Panc1 (cell line): ENCODE measurements at regions not wholly inside any gene's neighbourhood (a gene's known extent, or its start where the extent isn't known, plus 50 kb on each side); places are given as distances from the start of the nearest gene placed in this dataset.

Experiments used
- ATAC-seq: fragments of 200-7000 bp; cut with Tn5 transposase; 2 replicates; pipeline ENCODE4 v1.9.1; 2020; ENCODE audit warnings: mild to moderate bottlenecking, moderate library complexity
- BruUV-seq: library from RNA; stranded (reverse); fragments of 400-500 nt; replicated peaks from 2 replicates; lab custom pipeline; 2021; lab: Mats Ljungman, UMichigan
- CTCF ChIA-PET: fragments of 300-600 bp; sonication (Branson Sonifier 250); formaldehyde crosslinking; loops from one replicate; lab custom pipeline; 2022; ENCODE audit warnings: antibody characterized with exemption; lab: Charles Lee
- POLR2A ChIA-PET: fragments of 300-600 bp; sonication (Branson Sonifier 250); formaldehyde crosslinking; loops from one replicate; lab custom pipeline; 2022; ENCODE audit warnings: antibody characterized with exemption; lab: Charles Lee
- DNase-seq: peaks from one replicate; pipeline ENCODE4 v3.0.0-alpha.2; 2010; ENCODE audit warnings: low read depth, low spot score
- H3K27ac ChIP-seq: 2 replicates; pipeline ENCODE4 v1.5.1; 2011; ENCODE audit warnings: mild to moderate bottlenecking, low read length, inconsistent platforms
- H3K27me3 ChIP-seq: fragments of 200-500 bp; sonication (Bioruptor generic); 2 replicates; pipeline ENCODE4 v1.6.0; 2014; ENCODE audit warnings: low read length, inconsistent platforms; ENCODE audit not compliant: control insufficient read depth, insufficient read depth
- H3K36me3 ChIP-seq: fragments of 200-500 bp; sonication (Bioruptor generic); 2 replicates; pipeline ENCODE4 v1.5.1; 2014; ENCODE audit warnings: inconsistent platforms, mild to moderate bottlenecking, low read length, moderate library complexity; ENCODE audit not compliant: control insufficient read depth, insufficient read depth
- H3K4me1 ChIP-seq: 2 replicates; pipeline ENCODE4 v1.5.1; 2011; ENCODE audit warnings: inconsistent platforms, mild to moderate bottlenecking, low read length, moderate library complexity; ENCODE audit not compliant: control insufficient read depth, insufficient read depth
- H3K4me3 ChIP-seq, 2 experiments: 2 replicates each; pipeline ENCODE4 v1.5.1; 2011 to 2012; ENCODE audit warnings: low read depth in 2 of 2, low read length in 2 of 2, mild to moderate bottlenecking in 2 of 2, inconsistent platforms in 1 of 2, moderate library complexity in 1 of 2
- H3K9me3 ChIP-seq: fragments of 200-500 bp; sonication (Bioruptor generic); 2 replicates; pipeline ENCODE4 v1.5.1; 2014; ENCODE audit warnings: low read depth, mild to moderate bottlenecking, inconsistent platforms, low read length, moderate library complexity; ENCODE audit not compliant: control insufficient read depth, insufficient read depth
- POLR2AphosphoS5 ChIP-seq: IDR thresholded peaks from 2 replicates; pipeline ENCODE4 v1.6.1; 2012; ENCODE audit warnings: mild to moderate bottlenecking, low read depth, low read length, moderate library complexity
- SIN3A ChIP-seq: IDR thresholded peaks from 2 replicates; pipeline ENCODE4 v1.6.1; 2012; ENCODE audit warnings: low read depth, mild to moderate bottlenecking, low read length, moderate library complexity, borderline replicate concordance; ENCODE audit not compliant: insufficient read depth
- TCF7L2 ChIP-seq: IDR thresholded peaks from 2 replicates; pipeline ENCODE4 v1.6.1; 2011; ENCODE audit warnings: mild to moderate bottlenecking, low read depth, low read length, inconsistent platforms
- in situ Hi-C: cut with HindIII; loops from 2 replicates; pipeline ENCODE4 v1.10.0; 2016; ENCODE audit warnings: low sequenced_read_pairs, low pct_unique_long_range_greater_than_20kb
- intact Hi-C: fragments of 100-400 bp; cut with micrococcal nuclease; formaldehyde crosslinking; loops from one replicate; pipeline ENCODE4 v1.10.0; 2022; ENCODE audit not compliant: unreplicated experiment
- TF ChIP-seq, protein P1 (sequence below), 2 experiments: IDR thresholded peaks; 2 replicates each; pipeline ENCODE4 v1.6.1; 2011 to 2012; ENCODE audit warnings: low read depth in 2 of 2, control low read depth in 1 of 2, low read length in 1 of 2, mild to moderate bottlenecking in 1 of 2, moderate library complexity in 1 of 2; ENCODE audit not compliant: insufficient read depth in 1 of 2
- TF ChIP-seq, protein P2 (sequence below): fragments of 450-650 bp; IDR thresholded peaks from 2 replicates; pipeline ENCODE4 v1.5.1; 2017; ENCODE audit warnings: mild to moderate bottlenecking

DNA sequence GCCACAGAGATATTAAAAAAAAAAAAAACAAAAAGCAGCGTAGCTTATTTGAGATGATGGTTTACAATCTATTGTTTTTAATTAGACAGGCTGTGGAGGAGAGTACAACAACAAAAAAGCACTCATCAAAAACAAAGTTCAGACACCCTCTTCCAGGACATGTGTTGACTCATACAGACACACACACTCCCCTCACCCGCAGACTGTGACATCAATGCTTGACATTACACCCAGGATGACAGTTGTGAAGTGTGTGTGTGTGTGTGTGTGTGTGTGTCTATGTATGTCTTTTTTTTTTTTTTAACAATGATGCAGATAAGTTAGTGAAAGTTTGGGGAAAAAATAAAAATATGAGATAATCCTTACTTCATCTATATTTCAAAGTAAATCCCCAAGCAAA lies 303.6 kb downstream of the GPAM start:
- CTCF ChIA-PET: no interaction called here
- BruUV-seq: no TSS peak

DNA sequence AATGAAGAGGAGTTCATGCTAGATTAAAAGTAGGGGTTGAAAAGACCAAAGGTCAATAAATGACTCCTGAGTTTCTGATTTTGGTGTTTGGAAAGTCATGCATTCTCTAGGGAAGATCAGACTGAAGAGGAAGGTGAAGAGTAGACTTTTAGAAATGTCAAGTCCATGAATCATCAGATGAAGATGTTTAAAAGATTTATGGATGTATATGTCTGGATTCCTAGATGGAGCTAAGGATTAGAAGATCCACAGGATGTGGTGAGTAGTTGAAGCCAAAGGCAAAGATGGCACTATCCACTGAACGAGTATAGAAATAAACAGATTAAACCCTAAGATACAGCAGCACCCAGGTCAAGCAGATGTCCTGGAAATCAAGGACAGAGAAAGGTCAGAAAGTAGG lies 298.5 kb downstream of the GPAM start:
- Histone ChIP-seq H3K4me1 (no peaks in the 10 kb centered on the region), H3K4me3 (no peak overlapping the region), H3K9me3 (no peaks in the 10 kb centered on the region), H3K36me3 (no peaks in the 10 kb centered on the region), H3K27ac (no peak overlapping the region), H3K27me3 (no peaks in the 10 kb centered on the region)
- TF ChIP-seq POLR2AphosphoS5 (no peak), SIN3A (no peak), TCF7L2 (no peak)
- TF ChIP-seq, protein P1, sequence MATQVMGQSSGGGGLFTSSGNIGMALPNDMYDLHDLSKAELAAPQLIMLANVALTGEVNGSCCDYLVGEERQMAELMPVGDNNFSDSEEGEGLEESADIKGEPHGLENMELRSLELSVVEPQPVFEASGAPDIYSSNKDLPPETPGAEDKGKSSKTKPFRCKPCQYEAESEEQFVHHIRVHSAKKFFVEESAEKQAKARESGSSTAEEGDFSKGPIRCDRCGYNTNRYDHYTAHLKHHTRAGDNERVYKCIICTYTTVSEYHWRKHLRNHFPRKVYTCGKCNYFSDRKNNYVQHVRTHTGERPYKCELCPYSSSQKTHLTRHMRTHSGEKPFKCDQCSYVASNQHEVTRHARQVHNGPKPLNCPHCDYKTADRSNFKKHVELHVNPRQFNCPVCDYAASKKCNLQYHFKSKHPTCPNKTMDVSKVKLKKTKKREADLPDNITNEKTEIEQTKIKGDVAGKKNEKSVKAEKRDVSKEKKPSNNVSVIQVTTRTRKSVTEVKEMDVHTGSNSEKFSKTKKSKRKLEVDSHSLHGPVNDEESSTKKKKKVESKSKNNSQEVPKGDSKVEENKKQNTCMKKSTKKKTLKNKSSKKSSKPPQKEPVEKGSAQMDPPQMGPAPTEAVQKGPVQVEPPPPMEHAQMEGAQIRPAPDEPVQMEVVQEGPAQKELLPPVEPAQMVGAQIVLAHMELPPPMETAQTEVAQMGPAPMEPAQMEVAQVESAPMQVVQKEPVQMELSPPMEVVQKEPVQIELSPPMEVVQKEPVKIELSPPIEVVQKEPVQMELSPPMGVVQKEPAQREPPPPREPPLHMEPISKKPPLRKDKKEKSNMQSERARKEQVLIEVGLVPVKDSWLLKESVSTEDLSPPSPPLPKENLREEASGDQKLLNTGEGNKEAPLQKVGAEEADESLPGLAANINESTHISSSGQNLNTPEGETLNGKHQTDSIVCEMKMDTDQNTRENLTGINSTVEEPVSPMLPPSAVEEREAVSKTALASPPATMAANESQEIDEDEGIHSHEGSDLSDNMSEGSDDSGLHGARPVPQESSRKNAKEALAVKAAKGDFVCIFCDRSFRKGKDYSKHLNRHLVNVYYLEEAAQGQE (IDR thresholded peaks at IDR 0.05; ENCODE audit: insufficient read depth in 1 of 2, low read depth in 2 of 2, low read length in 1 of 2): no peak
- TF ChIP-seq, protein P2, sequence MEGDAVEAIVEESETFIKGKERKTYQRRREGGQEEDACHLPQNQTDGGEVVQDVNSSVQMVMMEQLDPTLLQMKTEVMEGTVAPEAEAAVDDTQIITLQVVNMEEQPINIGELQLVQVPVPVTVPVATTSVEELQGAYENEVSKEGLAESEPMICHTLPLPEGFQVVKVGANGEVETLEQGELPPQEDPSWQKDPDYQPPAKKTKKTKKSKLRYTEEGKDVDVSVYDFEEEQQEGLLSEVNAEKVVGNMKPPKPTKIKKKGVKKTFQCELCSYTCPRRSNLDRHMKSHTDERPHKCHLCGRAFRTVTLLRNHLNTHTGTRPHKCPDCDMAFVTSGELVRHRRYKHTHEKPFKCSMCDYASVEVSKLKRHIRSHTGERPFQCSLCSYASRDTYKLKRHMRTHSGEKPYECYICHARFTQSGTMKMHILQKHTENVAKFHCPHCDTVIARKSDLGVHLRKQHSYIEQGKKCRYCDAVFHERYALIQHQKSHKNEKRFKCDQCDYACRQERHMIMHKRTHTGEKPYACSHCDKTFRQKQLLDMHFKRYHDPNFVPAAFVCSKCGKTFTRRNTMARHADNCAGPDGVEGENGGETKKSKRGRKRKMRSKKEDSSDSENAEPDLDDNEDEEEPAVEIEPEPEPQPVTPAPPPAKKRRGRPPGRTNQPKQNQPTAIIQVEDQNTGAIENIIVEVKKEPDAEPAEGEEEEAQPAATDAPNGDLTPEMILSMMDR: no peak
- ChIA-PET CTCF (no interaction called here), POLR2A (no interaction called here)
- in situ Hi-C loops: no loop called here
- DNase-seq (no peak), ATAC-seq (no peak)
- intact Hi-C loops: no loop called here
- BruUV-seq: no TSS peak

More for the DNA sequence above, 303.6 kb downstream of the GPAM start:
- H3K9me3 ChIP-seq: no peaks in the 10 kb centered on the region
- ATAC-seq: no peak
- no peak for DNase-seq
- TF ChIP-seq SIN3A: no peak
- TF ChIP-seq, protein P2: no peak
- TF ChIP-seq, protein P1 (IDR thresholded peaks at IDR 0.05; ENCODE audit: insufficient read depth in 1 of 2, low read depth in 2 of 2, low read length in 1 of 2): no peak
- no peak for TF ChIP-seq TCF7L2
- no peak for TF ChIP-seq POLR2AphosphoS5
- no peak overlapping the region for H3K27ac ChIP-seq
- no peak overlapping the region for H3K4me3 ChIP-seq
- H3K36me3 ChIP-seq: no peaks in the 10 kb centered on the region
- in situ Hi-C loops (no loop called here), intact Hi-C loops (no loop called here)
- POLR2A ChIA-PET: no interaction called here
- no peaks in the 10 kb centered on the region for H3K27me3 ChIP-seq
- H3K4me1 ChIP-seq: no peaks in the 10 kb centered on the region
